SK-N-MC (cell line): ENCODE measurements at regions not wholly inside any gene's neighbourhood (a gene's known extent, or its start where the extent isn't known, plus 50 kb on each side); places are given as distances from the start of the nearest gene placed in this dataset.

Experiments
- DNase-seq: peaks from one replicate; pipeline ENCODE4 v3.0.0-alpha.2; 2011; ENCODE audit warnings: low read depth, low spot score
- H3K27ac ChIP-seq: fragments of 200-600 bp; sonication (generic); 2 replicates; pipeline ENCODE4 v1.5.1; 2016; ENCODE audit warnings: mixed run types
- H3K36me3 ChIP-seq: fragments of 200-600 bp; sonication (generic); 2 replicates; pipeline ENCODE4 v1.6.1; 2017; ENCODE audit warnings: antibody characterized with exemption, low read length, mixed read lengths; ENCODE audit not compliant: insufficient read depth
- H3K4me3 ChIP-seq: fragments of 200-600 bp; sonication (generic); 2 replicates; pipeline ENCODE4 v1.5.1; 2016
- H3K9ac ChIP-seq: fragments of 200-600 bp; sonication (generic); 2 replicates; pipeline ENCODE4 v1.8.0; 2017; ENCODE audit warnings: mixed run types, mixed read lengths; ENCODE audit not compliant: insufficient read length
- H3K9me3 ChIP-seq: fragments of 200-600 bp; sonication (generic); 2 replicates; pipeline ENCODE4 v1.6.1; 2017; ENCODE audit warnings: low read depth, mild to moderate bottlenecking, antibody characterized with exemption, low read length, moderate library complexity, mixed read lengths
- EZH2 ChIP-seq: fragments of 200-600 bp; sonication (generic); IDR thresholded peaks from one replicate; pipeline ENCODE4 v1.6.1; 2017; ENCODE audit warnings: antibody characterized with exemption
- FOXP2 ChIP-seq: optimal IDR thresholded peaks from 2 replicates; pipeline ENCODE3; 2011; ENCODE audit warnings: mild to moderate bottlenecking, moderate library complexity; ENCODE audit not compliant: insufficient read depth; ENCODE audit errors: extremely low read length, control extremely low read depth
- POLR2AphosphoS5 ChIP-seq: IDR thresholded peaks from 2 replicates; pipeline ENCODE4 v1.6.1; 2012; ENCODE audit warnings: mild to moderate bottlenecking, low read depth, low read length, borderline replicate concordance

- no peak overlapping the region for H3K27ac ChIP-seq
- H3K4me3 ChIP-seq = no peak overlapping the region
- no peaks in the 10 kb centered on the region for H3K36me3 ChIP-seq
- no peak overlapping the region for H3K9ac ChIP-seq
- no peak for DNase-seq
- H3K9me3 ChIP-seq = no peaks in the 10 kb centered on the region
- no peak for TF ChIP-seq FOXP2
- no peak for TF ChIP-seq EZH2
- TF ChIP-seq POLR2AphosphoS5 = no peak
These were observed 192.3 kb downstream of the DLL1 start for GRCh38 chr6:170098428-170099170.

DNA sequence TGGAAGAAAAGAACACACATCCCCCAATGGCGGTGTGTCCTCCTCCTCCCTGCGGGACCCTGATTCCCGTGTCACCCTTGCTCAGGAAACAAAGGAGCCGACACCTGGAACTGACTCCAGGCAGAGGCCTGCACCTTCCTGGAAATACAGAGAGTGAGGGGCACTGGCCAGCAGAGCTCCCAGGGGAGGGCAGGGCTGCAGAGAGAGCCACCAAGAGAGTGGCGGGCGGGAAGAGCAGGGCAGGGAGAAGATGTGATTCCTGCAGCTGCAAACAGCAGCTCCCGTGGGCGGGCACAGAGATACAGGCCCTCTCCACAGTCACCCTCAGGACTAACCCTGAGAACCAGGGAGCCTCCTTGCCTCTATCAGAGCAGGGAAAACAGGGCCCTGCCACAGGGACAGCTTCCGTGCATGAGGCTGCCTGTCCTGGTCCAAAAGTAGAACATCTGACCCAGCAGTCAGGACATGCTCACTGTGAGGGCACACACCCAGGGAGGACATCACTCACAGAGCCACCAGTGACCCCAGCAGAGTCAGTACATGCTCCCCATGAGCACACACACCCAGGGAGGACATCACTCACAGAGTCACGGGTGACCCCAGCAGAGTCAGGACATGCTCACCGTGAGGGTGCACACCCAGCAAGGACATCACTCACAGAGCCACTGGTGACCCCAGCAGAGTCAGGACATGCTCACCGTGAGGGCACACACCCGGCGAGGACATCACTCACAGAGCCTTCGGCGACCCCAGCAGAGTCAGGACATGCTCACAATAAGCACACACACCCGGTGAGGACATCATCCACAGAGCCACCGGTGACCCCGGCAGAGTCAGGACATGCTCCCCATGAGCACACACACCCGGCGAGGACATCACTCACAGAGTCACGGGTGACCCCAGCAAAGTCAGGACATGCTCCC is 193.1 kb downstream of the DLL1 start:
- DNase-seq = no peak
- no peaks in the 10 kb centered on the region for H3K9me3 ChIP-seq
- H3K9ac ChIP-seq = no peak overlapping the region
- H3K27ac ChIP-seq = no peak overlapping the region
- H3K36me3 ChIP-seq = no peaks in the 10 kb centered on the region
- no peak for TF ChIP-seq POLR2AphosphoS5
- no peak overlapping the region for H3K4me3 ChIP-seq

DNA sequence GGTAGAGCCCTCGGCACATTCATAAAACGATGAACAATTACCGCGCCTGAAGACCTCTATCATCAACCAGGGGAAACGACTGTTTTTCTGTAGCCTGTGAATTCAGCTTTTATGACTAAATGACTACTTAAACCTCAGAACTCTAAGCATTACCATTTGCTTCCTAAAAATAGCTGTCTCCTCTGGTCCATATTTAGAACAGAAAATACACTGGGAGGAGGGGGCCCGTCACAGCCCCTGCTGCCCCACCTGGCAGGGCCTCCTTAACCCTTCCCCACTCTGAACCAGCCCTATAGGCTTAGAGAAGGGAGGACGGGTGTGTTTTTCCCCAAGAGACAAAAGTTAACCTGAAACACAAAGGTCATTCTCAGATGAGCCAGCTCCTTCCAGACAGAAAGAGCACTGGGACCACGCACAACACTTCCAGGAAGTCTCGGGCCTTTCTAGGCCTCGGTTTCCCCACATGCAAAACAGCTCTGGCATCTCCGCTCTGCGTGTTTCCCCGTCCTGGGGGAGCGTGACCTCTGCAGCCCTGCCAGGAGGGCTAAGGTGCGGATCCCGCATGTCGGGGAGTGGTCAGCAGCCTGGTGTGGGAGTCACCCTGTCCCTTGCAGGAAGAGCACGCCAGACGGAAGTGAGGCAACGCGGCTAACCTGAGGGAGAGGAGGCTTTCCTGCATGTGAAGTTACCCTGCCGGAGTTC is 193.9 kb downstream of the DLL1 start:
- H3K9ac ChIP-seq = no peak overlapping the region
- TF ChIP-seq POLR2AphosphoS5 (no peak), FOXP2 (no peak), EZH2 (no peak)
- H3K9me3 ChIP-seq = no peaks in the 10 kb centered on the region
- peak overlapping the region; percentile 57; the same call in 1 of the 2 replicates for H3K27ac ChIP-seq
- H3K36me3 ChIP-seq = no peaks in the 10 kb centered on the region
- no peak for DNase-seq
- H3K4me3 ChIP-seq = no peak overlapping the region

- no peak for DNase-seq
- Histone ChIP-seq H3K9ac (no peak overlapping the region), H3K9me3 (no peaks in the 10 kb centered on the region), H3K4me3 (peak overlapping the region; percentile 41), H3K27ac (0 out of 2 replicates have a peak overlapping the region, but pooled peaks have one; percentile 57), H3K36me3 (no peaks in the 10 kb centered on the region)
- TF ChIP-seq POLR2AphosphoS5 (no peak), FOXP2 (no peak), EZH2 (no peak)
These were observed 194.6 kb downstream of the DLL1 start for GRCh38 chr6:170096191-170096802.

GRCh38 chr6:170095273-170095981 is 195.5 kb downstream of the DLL1 start:
- Histone ChIP-seq H3K9me3 (no peaks in the 10 kb centered on the region), H3K36me3 (no peaks in the 10 kb centered on the region), H3K27ac (no peak overlapping the region), H3K4me3 (no peak overlapping the region), H3K9ac (no peak overlapping the region)
- DNase-seq = no peak
- TF ChIP-seq EZH2 (no peak), FOXP2 (no peak), POLR2AphosphoS5 (no peak)

- Histone ChIP-seq H3K9ac (no peak overlapping the region), H3K9me3 (no peaks in the 10 kb centered on the region), H3K36me3 (no peaks in the 10 kb centered on the region), H3K4me3 (no peak overlapping the region), H3K27ac (no peak overlapping the region)
- no peak for DNase-seq
- TF ChIP-seq EZH2 (no peak), POLR2AphosphoS5 (no peak), FOXP2 (no peak)
These were observed 196.1 kb downstream of the DLL1 start for GRCh38 chr6:170094686-170095272.
